Psoas muscle (tissue), 7 donors: ENCODE measurements at regions not wholly inside any gene's neighbourhood (a gene's known extent, or its start where the extent isn't known, plus 50 kb on each side); places are given as distances from the start of the nearest gene placed in this dataset.

Source experiments
- ATAC-seq, 4 donors: fragments of 200-7000 bp; cut with Tn5 transposase; one replicate each; pipeline ENCODE4 v1.9.1; 2020; ENCODE audit warnings: moderate library complexity in 3 of 4, mild to moderate bottlenecking in 2 of 4
- DNase-seq, 2 donors: peaks; one replicate each; pipeline ENCODE4 v3.0.0-alpha.2; 2020
- H3K27ac ChIP-seq: fragments of 200-600 bp; one replicate; pipeline ENCODE4 v1.8.0; 2022
- H3K27me3 ChIP-seq, 3 donors: fragments of 200-600 bp in 1 of 3; one replicate each; pipeline versions ENCODE4 v1.6.1 to v1.8.0; 2013 to 2022; ENCODE audit warnings: low read length in 2 of 3, mild to moderate bottlenecking in 2 of 3, moderate library complexity in 1 of 3; ENCODE audit not compliant: insufficient read depth in 3 of 3
- H3K36me3 ChIP-seq, 2 donors: fragments of 200-600 bp in 1 of 2; one replicate each; pipeline versions ENCODE4 v1.6.1 to v1.8.0; 2013 to 2022; ENCODE audit warnings: low read depth in 1 of 2, mild to moderate bottlenecking in 1 of 2, moderate library complexity in 1 of 2; ENCODE audit not compliant: insufficient read depth in 1 of 2
- H3K4me1 ChIP-seq: fragments of 200-600 bp; one replicate; pipeline ENCODE4 v1.8.0; 2022
- H3K4me3 ChIP-seq: fragments of 200-600 bp; one replicate; pipeline ENCODE4 v1.8.0; 2022; ENCODE audit warnings: mild to moderate bottlenecking
- H3K9me3 ChIP-seq: fragments of 200-600 bp; one replicate; pipeline ENCODE4 v1.8.0; 2022
- CTCF ChIP-seq: fragments of 200-600 bp; IDR thresholded peaks from one replicate; pipeline ENCODE4 v1.8.0; 2022; ENCODE audit warnings: antibody characterized with exemption
- WGBS, 3 donors: extraction: QIAGEN DNeasy Blood & Tissue Kit; methylation state at CpG; one replicate each; pipeline versions ENCODE4 v1.1.6 to v1.1.7; 2013; 5-methylcytosine and 5-hydroxymethylcytosine counted together
- intact Hi-C, 2 donors: fragments of 100-400 bp; cut with DNase I; formaldehyde crosslinking; loops; one replicate each; pipeline versions ENCODE4 v1.11.0 to v1.14.2; 2022
- donor health status: healthy with polysubstance abuse.
- donor health status: DM: no; HTN: no; CAD: no; lungs with moderate emphysema.
- donor health status: Bipolar disorder and iron deficiency.
- donor health status: healthy.
- donor health status: DM: yes; HTN: yes; CAD: no.
- donor health status: DM: no; HTN: no; CAD: no.
- donor health status: DM: yes; HTN: yes; CAD: no.

DNA sequence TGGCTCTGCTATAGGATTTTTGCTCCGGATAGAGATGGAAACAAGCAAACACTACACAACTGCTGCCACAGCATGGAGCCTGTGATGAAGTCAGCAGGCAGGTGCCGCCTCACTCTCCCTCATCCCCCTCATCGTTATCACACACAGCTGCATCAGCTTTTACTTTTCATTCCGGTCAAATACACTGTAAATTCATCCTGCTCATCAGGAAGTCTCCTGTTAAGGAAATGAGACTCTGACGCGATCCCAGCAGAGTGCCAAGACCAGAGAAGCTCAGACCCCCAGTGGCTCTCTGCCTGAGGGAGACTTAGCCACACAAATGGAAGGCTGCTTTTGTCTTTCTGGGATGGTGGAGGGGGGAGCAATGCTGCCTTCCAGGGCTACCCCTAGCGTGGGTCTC is 270.2 kb downstream of the ELAVL2 start:
- no peak for ATAC-seq
- Histone ChIP-seq H3K27me3 (peaks cover 0 to 3% (median 0%) of the 10 kb centered on the region in 3 donors), H3K4me1 (no peaks in the 10 kb centered on the region), H3K4me3 (no peak overlapping the region), H3K36me3 (no peaks in the 10 kb centered on the region), H3K27ac (no peak overlapping the region), H3K9me3 (peaks cover 6% of the 10 kb centered on the region)
- intact Hi-C loops, result no loop called here
- WGBS, 3 donors, result 20 to 29% (median 25%) methylated on average over 7 of the region's 7 CpGs
- no peak for DNase-seq
- no peak for TF ChIP-seq CTCF

- H3K4me1 ChIP-seq, result no peaks in the 10 kb centered on the region
- DNase-seq (no peak), ATAC-seq (no peak)
- intact Hi-C loops, result no loop called here
- H3K27ac ChIP-seq, result no peak overlapping the region
- peaks cover 0 to 3% (median 0%) of the 10 kb centered on the region in 3 donors for H3K27me3 ChIP-seq
- no peaks in the 10 kb centered on the region for H3K36me3 ChIP-seq
- no peak overlapping the region for H3K4me3 ChIP-seq
- no peak for TF ChIP-seq CTCF
- H3K9me3 ChIP-seq, result peaks cover 6% of the 10 kb centered on the region
- 64 to 79% (median 77%) methylated on average over 1 of the region's 1 CpG for WGBS, 3 donors
Observed at GRCh38 chr9:23556459-23556858, 269.6 kb downstream of the ELAVL2 start.

- ATAC-seq (no peak), DNase-seq (no peak)
- intact Hi-C loops, result no loop called here
- peaks cover 6% of the 10 kb centered on the region for H3K9me3 ChIP-seq
- TF ChIP-seq CTCF, result no peak
- H3K36me3 ChIP-seq, result no peaks in the 10 kb centered on the region
- no peaks in the 10 kb centered on the region for H3K4me1 ChIP-seq
- no peak overlapping the region for H3K27ac ChIP-seq
- H3K27me3 ChIP-seq, result peaks cover 0 to 3% (median 0%) of the 10 kb centered on the region in 3 donors
- H3K4me3 ChIP-seq, result no peak overlapping the region
Observed at GRCh38 chr9:23557689-23558088, 268.4 kb downstream of the ELAVL2 start.

DNA sequence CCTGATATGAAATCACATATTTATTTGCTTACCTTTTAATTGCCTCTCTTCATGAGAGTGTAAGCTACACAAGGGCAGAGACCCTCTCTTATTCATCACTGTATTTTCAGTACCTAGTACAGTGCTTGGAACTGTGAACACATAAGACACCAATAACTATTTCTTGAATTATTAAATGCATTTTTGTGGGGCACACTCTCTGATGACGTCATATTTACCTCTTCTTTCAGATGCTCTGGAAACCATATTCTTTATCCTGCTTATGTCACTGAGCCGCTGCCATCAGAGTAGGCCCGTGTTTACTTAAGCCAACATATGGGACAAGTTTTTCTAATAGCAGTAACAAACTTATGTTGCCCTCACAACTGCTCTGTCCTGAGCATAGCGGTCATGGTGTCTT is 266.5 kb downstream of the ELAVL2 start:
- Histone ChIP-seq H3K4me1 (no peaks in the 10 kb centered on the region), H3K36me3 (no peaks in the 10 kb centered on the region), H3K27ac (no peak overlapping the region), H3K27me3 (peaks cover 0 to 3% (median 0%) of the 10 kb centered on the region in 3 donors), H3K4me3 (no peak overlapping the region), H3K9me3 (peaks cover 6% of the 10 kb centered on the region)
- no peak for ATAC-seq
- WGBS, 3 donors, result 92 to 96% (median 93%) methylated on average over 4 of the region's 4 CpGs
- TF ChIP-seq CTCF, result no peak
- DNase-seq, result no peak
- intact Hi-C loops, result no loop called here

- Histone ChIP-seq H3K36me3 (no peaks in the 10 kb centered on the region), H3K4me1 (no peaks in the 10 kb centered on the region), H3K27me3 (no peaks in the 10 kb centered on the region), H3K27ac (no peak overlapping the region), H3K4me3 (no peak overlapping the region), H3K9me3 (peaks cover 4% of the 10 kb centered on the region)
- TF ChIP-seq CTCF, result no peak
- intact Hi-C loops, result no loop called here
- WGBS, 3 donors, result 15 to 25% (median 24%) methylated on average over 3 of the region's 3 CpGs
- ATAC-seq, result no peak
- DNase-seq, result no peak
Observed at GRCh38 chr9:23563517-23563916, 262.5 kb downstream of the ELAVL2 start.
